Left ventricle myocardium inferior (tissue), 1 donor: ENCODE measurements at regions not wholly inside any gene's neighbourhood (a gene's known extent, or its start where the extent isn't known, plus 50 kb on each side); places are given as distances from the start of the nearest gene placed in this dataset.

Experiments used
- DNase-seq: peaks from one replicate; pipeline ENCODE4 v3.0.0-alpha.2; 2020
- H3K27ac ChIP-seq: fragments of 200-600 bp; replicated peaks from 2 replicates; pipeline ENCODE4 v1.8.0; 2021
- H3K27me3 ChIP-seq: fragments of 200-600 bp; 2 replicates; pipeline ENCODE4 v1.8.0; 2021; ENCODE audit warnings: low read depth
- H3K36me3 ChIP-seq: fragments of 200-600 bp; 2 replicates; pipeline ENCODE4 v1.8.0; 2021
- H3K4me1 ChIP-seq: fragments of 200-600 bp; 2 replicates; pipeline ENCODE4 v1.8.0; 2021
- H3K4me3 ChIP-seq: fragments of 200-600 bp; 2 replicates; pipeline ENCODE4 v1.8.0; 2021; ENCODE audit warnings: mild to moderate bottlenecking, moderate library complexity
- H3K9me3 ChIP-seq: fragments of 200-600 bp; replicated peaks from 2 replicates; pipeline ENCODE4 v1.8.0; 2021
- intact Hi-C: fragments of 100-400 bp; cut with micrococcal nuclease; formaldehyde crosslinking; loops from one replicate; pipeline ENCODE4 v1.11.0; 2022
- TF ChIP-seq, protein P1 (sequence below): fragments of 200-600 bp; IDR thresholded peaks from 2 replicates; pipeline ENCODE4 v1.8.0; 2021; ENCODE audit warnings: antibody characterized with exemption, mild to moderate bottlenecking, borderline replicate concordance
- donor health status: DM: no; HTN: yes; CAD: no; lungs with severe emphysema.

- DNase-seq: no peak
- intact Hi-C loops: no loop called here
- H3K4me3 ChIP-seq: no peak overlapping the region
Measured at GRCh38 chr15:69996321-69997160, 101.2 kb downstream of the TLE3 start.

GRCh38 chr15:69997161-69997485 is 100.6 kb downstream of the TLE3 start:
- Histone ChIP-seq H3K4me3 (no peak overlapping the region), H3K36me3 (no peaks in the 10 kb centered on the region), H3K27ac (no peak overlapping the region), H3K27me3 (peaks cover 64% of the 10 kb centered on the region), H3K9me3 (no peaks in the 10 kb centered on the region), H3K4me1 (no peaks in the 10 kb centered on the region)
- intact Hi-C loops: no loop called here
- DNase-seq: no peak
- TF ChIP-seq, protein P1, sequence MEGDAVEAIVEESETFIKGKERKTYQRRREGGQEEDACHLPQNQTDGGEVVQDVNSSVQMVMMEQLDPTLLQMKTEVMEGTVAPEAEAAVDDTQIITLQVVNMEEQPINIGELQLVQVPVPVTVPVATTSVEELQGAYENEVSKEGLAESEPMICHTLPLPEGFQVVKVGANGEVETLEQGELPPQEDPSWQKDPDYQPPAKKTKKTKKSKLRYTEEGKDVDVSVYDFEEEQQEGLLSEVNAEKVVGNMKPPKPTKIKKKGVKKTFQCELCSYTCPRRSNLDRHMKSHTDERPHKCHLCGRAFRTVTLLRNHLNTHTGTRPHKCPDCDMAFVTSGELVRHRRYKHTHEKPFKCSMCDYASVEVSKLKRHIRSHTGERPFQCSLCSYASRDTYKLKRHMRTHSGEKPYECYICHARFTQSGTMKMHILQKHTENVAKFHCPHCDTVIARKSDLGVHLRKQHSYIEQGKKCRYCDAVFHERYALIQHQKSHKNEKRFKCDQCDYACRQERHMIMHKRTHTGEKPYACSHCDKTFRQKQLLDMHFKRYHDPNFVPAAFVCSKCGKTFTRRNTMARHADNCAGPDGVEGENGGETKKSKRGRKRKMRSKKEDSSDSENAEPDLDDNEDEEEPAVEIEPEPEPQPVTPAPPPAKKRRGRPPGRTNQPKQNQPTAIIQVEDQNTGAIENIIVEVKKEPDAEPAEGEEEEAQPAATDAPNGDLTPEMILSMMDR: no peak

More at GRCh38 chr15:69996321-69997160, 101.2 kb downstream of the TLE3 start:
- TF ChIP-seq, protein P1: no peak
- Histone ChIP-seq H3K27ac (no peak overlapping the region), H3K27me3 (peaks cover 64% of the 10 kb centered on the region), H3K9me3 (no peaks in the 10 kb centered on the region), H3K36me3 (no peaks in the 10 kb centered on the region), H3K4me1 (no peaks in the 10 kb centered on the region)
